GM12878 (cell line): ENCODE measurements at regions not wholly inside any gene's neighbourhood (a gene's known extent, or its start where the extent isn't known, plus 50 kb on each side); places are given as distances from the start of the nearest gene placed in this dataset.

ENCODE experiments used
- ATAC-seq: fragments of 200-7000 bp; cut with Tn5 transposase; 3 replicates; pipeline ENCODE4 v1.9.1; 2020; ENCODE audit warnings: mild to moderate bottlenecking, moderate library complexity
- BruUV-seq: library from RNA; stranded (reverse); fragments of 400-500 nt; replicated peaks from 2 replicates; lab custom pipeline; 2021; lab: Mats Ljungman, UMichigan
- CTCF ChIA-PET: fragments of 300-600 bp; sonication (Branson Sonifier 250); formaldehyde crosslinking; extraction: SDS; loops from one replicate; lab custom pipeline; 2021; ENCODE audit warnings: inconsistent platforms; lab: Yijun Ruan, JAX
- POLR2A ChIA-PET: fragments of 350-600 bp; formaldehyde crosslinking; extraction: SDS; loops from one replicate; lab custom pipeline; 2021; ENCODE audit warnings: inconsistent platforms; lab: Charles Lee
- RAD21 ChIA-PET: fragments of 300-600 bp; sonication (Branson Sonifier 250); formaldehyde crosslinking; loops from one replicate; lab custom pipeline; 2023; ENCODE audit warnings: antibody characterized with exemption; ENCODE audit not compliant: unreplicated experiment; lab: Charles Lee
- SMC1A ChIA-PET: fragments of 300-600 bp; sonication (Branson Sonifier 250); formaldehyde crosslinking; loops from one replicate; lab custom pipeline; 2023; ENCODE audit not compliant: unreplicated experiment, uncharacterized antibody; lab: Charles Lee
- DNase-seq: peaks from one replicate; pipeline ENCODE4 v3.0.0-alpha.2; 2011; ENCODE audit warnings: low read depth, low spot score
- FAIRE-seq: peaks from 3 replicates; lab custom pipeline; 2011; peaks lifted over from hg19 to GRCh38; lab: Jason Lieb, UNC
- H2AFZ ChIP-seq: 2 replicates; pipeline ENCODE4 v1.6.0; 2011; ENCODE audit warnings: low read depth, low read length, control low read depth; ENCODE audit not compliant: control insufficient read depth
- H3K27ac ChIP-seq: 2 replicates; pipeline ENCODE4 v1.5.1; 2011; ENCODE audit warnings: control low read depth; ENCODE audit not compliant: control insufficient read depth, insufficient read depth
- H3K27me3 ChIP-seq, 2 experiments: replicated peaks in 1 of 2; 2 replicates each; pipeline versions ENCODE4 v1.6.0 to v1.6.1; 2011; ENCODE audit warnings: low read length in 1 of 2; ENCODE audit not compliant: control insufficient read depth in 2 of 2, insufficient read depth in 2 of 2
- H3K36me3 ChIP-seq, 2 experiments: 2 replicates each; pipeline ENCODE4 v1.5.1; 2011; ENCODE audit warnings: low read length in 1 of 2; ENCODE audit not compliant: control insufficient read depth in 2 of 2, insufficient read depth in 2 of 2
- H3K4me1 ChIP-seq: 2 replicates; pipeline ENCODE4 v1.6.1; 2011; ENCODE audit warnings: mild to moderate bottlenecking, low read length, moderate library complexity, mixed read lengths; ENCODE audit not compliant: control insufficient read depth, insufficient read depth
- H3K4me2 ChIP-seq: 2 replicates; pipeline ENCODE4 v1.6.0; 2011; ENCODE audit warnings: control low read depth; ENCODE audit not compliant: control insufficient read depth, insufficient read depth
- H3K4me3 ChIP-seq: fragments of 200-600 bp; sonication (generic); 2 replicates; pipeline ENCODE4 v1.5.1; 2016
- H3K79me2 ChIP-seq: 2 replicates; pipeline ENCODE4 v1.6.0; 2011; ENCODE audit warnings: low read length; ENCODE audit not compliant: control insufficient read depth, insufficient read depth
- H3K9ac ChIP-seq: 2 replicates; pipeline ENCODE4 v1.8.0; 2011; ENCODE audit warnings: low read length, control low read depth, mixed read lengths; ENCODE audit not compliant: control insufficient read depth, insufficient read depth
- H3K9me3 ChIP-seq: replicated peaks from 3 replicates; pipeline ENCODE4 v1.5.1; 2011; ENCODE audit warnings: mild to moderate bottlenecking, low read length; ENCODE audit not compliant: control insufficient read depth, insufficient read depth
- H4K20me1 ChIP-seq: 2 replicates; pipeline ENCODE4 v1.6.0; 2011; ENCODE audit not compliant: control insufficient read depth, insufficient read depth
- CBX3 ChIP-seq: fragments of 200-600 bp; sonication (generic); IDR thresholded peaks from 2 replicates; pipeline ENCODE4 v1.6.1; 2016; ENCODE audit warnings: low read depth, borderline replicate concordance
- CHD1 ChIP-seq: IDR thresholded peaks from 2 replicates; pipeline ENCODE4 v1.6.1; 2012; ENCODE audit warnings: low read depth, low read length, improper control_type of control experiment
- EP300 ChIP-seq, 2 experiments: fragments of 150-350 bp in 1 of 2; IDR thresholded peaks; 2 replicates each; pipeline ENCODE4 v1.6.1; 2011 to 2012; ENCODE audit warnings: low read depth in 2 of 2, low read length in 2 of 2, borderline replicate concordance in 1 of 2, improper control_type of control experiment in 1 of 2, inconsistent platforms in 1 of 2; ENCODE audit not compliant: control insufficient read depth in 1 of 2
- ESRRA ChIP-seq: IDR thresholded peaks from 2 replicates; pipeline ENCODE4 v1.6.1; 2012; ENCODE audit warnings: mild to moderate bottlenecking, low read length, improper control_type of control experiment
- MEF2B ChIP-seq: fragments of 450-650 bp; IDR thresholded peaks from 2 replicates; pipeline ENCODE4 v1.6.1; 2018; ENCODE audit warnings: mild to moderate bottlenecking, moderate library complexity; ENCODE audit not compliant: partially characterized antibody, poor library complexity, severe bottlenecking
- NFIC ChIP-seq: IDR thresholded peaks from 2 replicates; pipeline ENCODE4 v1.6.1; 2012; ENCODE audit warnings: low read depth, mild to moderate bottlenecking, inconsistent platforms, low read length, moderate library complexity
- PAX5 ChIP-seq: IDR thresholded peaks from 2 replicates; pipeline ENCODE4 v1.6.1; 2011; ENCODE audit warnings: low read depth, low read length, borderline replicate concordance
- RAD21 ChIP-seq: IDR thresholded peaks from 2 replicates; pipeline ENCODE4 v1.6.1; 2011; ENCODE audit warnings: mild to moderate bottlenecking, low read depth, low read length, moderate library complexity; ENCODE audit not compliant: insufficient read depth
- SIN3A ChIP-seq: IDR thresholded peaks from 2 replicates; pipeline ENCODE4 v1.6.1; 2012; ENCODE audit warnings: low read depth, low read length, improper control_type of control experiment
- SMAD5 ChIP-seq: IDR thresholded peaks from 2 replicates; pipeline ENCODE4 v1.6.1; 2016; ENCODE audit warnings: antibody characterized with exemption, low read depth
- WRNIP1 ChIP-seq: IDR thresholded peaks from 2 replicates; pipeline ENCODE4 v1.6.1; 2011; ENCODE audit warnings: low read depth, low read length, improper control_type of control experiment, borderline replicate concordance
- WGBS: methylation state at CpG from one replicate; pipeline ENCODE4 v1.1.6; 2016; ENCODE audit warnings: low lambda C conversion rate; ENCODE audit not compliant: insufficient replicate concordance, insufficient coverage; ENCODE audit errors: missing lambda C conversion rate; 5-methylcytosine and 5-hydroxymethylcytosine counted together
- in situ Hi-C: fragments of 300-500 bp; cut with MboI; formaldehyde crosslinking; loops from 9 replicates; pipeline ENCODE4 v1.14.3; 2018; ENCODE audit warnings: mixed read lengths
- intact Hi-C: fragments of 100-400 bp; cut with micrococcal nuclease; formaldehyde crosslinking; loops from one replicate; pipeline ENCODE4 v1.14.2; 2022; ENCODE audit not compliant: unreplicated experiment
- TF ChIP-seq, protein P1 (sequence below): IDR thresholded peaks from 2 replicates; pipeline ENCODE4 v1.6.1; 2012; ENCODE audit warnings: low read length, inconsistent platforms
- TF ChIP-seq, protein P2 (sequence below): fragments of 150-350 bp; IDR thresholded peaks from 2 replicates; pipeline ENCODE4 v1.6.1; 2014; ENCODE audit warnings: mild to moderate bottlenecking, low read depth, low read length
- TF ChIP-seq, protein P3 (sequence below): fragments of 450-650 bp; formaldehyde crosslinking; IDR thresholded peaks from 2 replicates; pipeline ENCODE4 v1.4.0; 2020; ENCODE audit warnings: mild to moderate bottlenecking, moderate library complexity
- TF ChIP-seq, protein P4 (sequence below): fragments of 450-650 bp; formaldehyde crosslinking; IDR thresholded peaks from 2 replicates; pipeline ENCODE4 v1.5.0; 2022; ENCODE audit warnings: mild to moderate bottlenecking, missing genetic modification characterization

DNA sequence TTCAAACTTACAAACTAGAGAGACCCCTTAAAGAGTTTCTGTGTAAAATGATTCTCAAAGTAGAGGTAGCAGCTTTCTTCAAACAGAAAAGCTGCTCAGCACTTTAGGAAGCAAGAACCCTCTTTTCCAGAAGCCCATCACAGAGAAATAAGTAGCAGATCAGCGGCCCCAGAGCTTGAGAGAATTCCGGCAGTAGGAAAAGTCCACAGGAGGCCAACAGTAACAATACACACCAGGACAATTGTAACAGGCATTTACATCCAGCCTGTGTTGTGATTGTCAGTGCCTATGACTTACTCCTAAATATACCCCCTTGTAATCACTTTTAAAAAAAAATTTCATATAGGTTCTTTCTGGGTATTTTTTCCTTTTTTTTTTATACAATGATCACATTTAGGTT, 161.4 kb upstream of the ACVR2A start:
- ChIA-PET SMC1A (no interaction called here), RAD21 (no interaction called here), POLR2A (interaction anchor here (0.7 kb wide), 1 partner anchor 731 kb away, joined by 4 read pairs; no protein-coding TSS in a partner anchor), CTCF (no interaction called here)
- BruUV-seq: no TSS peak
- no peak overlapping the region for H3K9ac ChIP-seq
- no peaks in the 10 kb centered on the region for H4K20me1 ChIP-seq
- H2AFZ ChIP-seq: no peak overlapping the region
- H3K36me3 ChIP-seq: no peaks in the 10 kb centered on the region
- no peaks in the 10 kb centered on the region; the same call in 2 of the 3 replicates for H3K9me3 ChIP-seq
- no peak overlapping the region for H3K27ac ChIP-seq
- ATAC-seq: no peak
- DNase-seq: no peak
- intact Hi-C loops (no loop called here), in situ Hi-C loops (no loop called here)
- no peak overlapping the region for H3K4me3 ChIP-seq
- H3K27me3 ChIP-seq: no peaks in the 10 kb centered on the region
- no peak overlapping the region for H3K4me2 ChIP-seq
- FAIRE-seq: no peak
- H3K4me1 ChIP-seq: no peaks in the 10 kb centered on the region
- no peaks in the 10 kb centered on the region for H3K79me2 ChIP-seq
- WGBS: 86% methylated on average over 2 of the region's 2 CpGs
- TF ChIP-seq, protein P1, sequence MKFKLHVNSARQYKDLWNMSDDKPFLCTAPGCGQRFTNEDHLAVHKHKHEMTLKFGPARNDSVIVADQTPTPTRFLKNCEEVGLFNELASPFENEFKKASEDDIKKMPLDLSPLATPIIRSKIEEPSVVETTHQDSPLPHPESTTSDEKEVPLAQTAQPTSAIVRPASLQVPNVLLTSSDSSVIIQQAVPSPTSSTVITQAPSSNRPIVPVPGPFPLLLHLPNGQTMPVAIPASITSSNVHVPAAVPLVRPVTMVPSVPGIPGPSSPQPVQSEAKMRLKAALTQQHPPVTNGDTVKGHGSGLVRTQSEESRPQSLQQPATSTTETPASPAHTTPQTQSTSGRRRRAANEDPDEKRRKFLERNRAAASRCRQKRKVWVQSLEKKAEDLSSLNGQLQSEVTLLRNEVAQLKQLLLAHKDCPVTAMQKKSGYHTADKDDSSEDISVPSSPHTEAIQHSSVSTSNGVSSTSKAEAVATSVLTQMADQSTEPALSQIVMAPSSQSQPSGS: no peak
- TF ChIP-seq MEF2B (no peak), SIN3A (no peak), SMAD5 (no peak), WRNIP1 (no peak), CHD1 (no peak), PAX5 (no peak), RAD21 (no peak), CBX3 (no peak), NFIC (no peak), EP300 (IDR thresholded peaks at IDR 0.05; ENCODE audit: borderline replicate concordance in 1 of 2, control insufficient read depth in 1 of 2, low read depth in 2 of 2, low read length in 2 of 2) (no peak), ESRRA (no peak)
- TF ChIP-seq, protein P2, sequence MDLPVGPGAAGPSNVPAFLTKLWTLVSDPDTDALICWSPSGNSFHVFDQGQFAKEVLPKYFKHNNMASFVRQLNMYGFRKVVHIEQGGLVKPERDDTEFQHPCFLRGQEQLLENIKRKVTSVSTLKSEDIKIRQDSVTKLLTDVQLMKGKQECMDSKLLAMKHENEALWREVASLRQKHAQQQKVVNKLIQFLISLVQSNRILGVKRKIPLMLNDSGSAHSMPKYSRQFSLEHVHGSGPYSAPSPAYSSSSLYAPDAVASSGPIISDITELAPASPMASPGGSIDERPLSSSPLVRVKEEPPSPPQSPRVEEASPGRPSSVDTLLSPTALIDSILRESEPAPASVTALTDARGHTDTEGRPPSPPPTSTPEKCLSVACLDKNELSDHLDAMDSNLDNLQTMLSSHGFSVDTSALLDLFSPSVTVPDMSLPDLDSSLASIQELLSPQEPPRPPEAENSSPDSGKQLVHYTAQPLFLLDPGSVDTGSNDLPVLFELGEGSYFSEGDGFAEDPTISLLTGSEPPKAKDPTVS: no peak
- TF ChIP-seq, protein P3, sequence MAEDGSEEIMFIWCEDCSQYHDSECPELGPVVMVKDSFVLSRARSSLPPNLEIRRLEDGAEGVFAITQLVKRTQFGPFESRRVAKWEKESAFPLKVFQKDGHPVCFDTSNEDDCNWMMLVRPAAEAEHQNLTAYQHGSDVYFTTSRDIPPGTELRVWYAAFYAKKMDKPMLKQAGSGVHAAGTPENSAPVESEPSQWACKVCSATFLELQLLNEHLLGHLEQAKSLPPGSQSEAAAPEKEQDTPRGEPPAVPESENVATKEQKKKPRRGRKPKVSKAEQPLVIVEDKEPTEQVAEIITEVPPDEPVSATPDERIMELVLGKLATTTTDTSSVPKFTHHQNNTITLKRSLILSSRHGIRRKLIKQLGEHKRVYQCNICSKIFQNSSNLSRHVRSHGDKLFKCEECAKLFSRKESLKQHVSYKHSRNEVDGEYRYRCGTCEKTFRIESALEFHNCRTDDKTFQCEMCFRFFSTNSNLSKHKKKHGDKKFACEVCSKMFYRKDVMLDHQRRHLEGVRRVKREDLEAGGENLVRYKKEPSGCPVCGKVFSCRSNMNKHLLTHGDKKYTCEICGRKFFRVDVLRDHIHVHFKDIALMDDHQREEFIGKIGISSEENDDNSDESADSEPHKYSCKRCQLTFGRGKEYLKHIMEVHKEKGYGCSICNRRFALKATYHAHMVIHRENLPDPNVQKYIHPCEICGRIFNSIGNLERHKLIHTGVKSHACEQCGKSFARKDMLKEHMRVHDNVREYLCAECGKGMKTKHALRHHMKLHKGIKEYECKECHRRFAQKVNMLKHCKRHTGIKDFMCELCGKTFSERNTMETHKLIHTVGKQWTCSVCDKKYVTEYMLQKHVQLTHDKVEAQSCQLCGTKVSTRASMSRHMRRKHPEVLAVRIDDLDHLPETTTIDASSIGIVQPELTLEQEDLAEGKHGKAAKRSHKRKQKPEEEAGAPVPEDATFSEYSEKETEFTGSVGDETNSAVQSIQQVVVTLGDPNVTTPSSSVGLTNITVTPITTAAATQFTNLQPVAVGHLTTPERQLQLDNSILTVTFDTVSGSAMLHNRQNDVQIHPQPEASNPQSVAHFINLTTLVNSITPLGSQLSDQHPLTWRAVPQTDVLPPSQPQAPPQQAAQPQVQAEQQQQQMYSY (CRISPR knock-in tag): no peak
- TF ChIP-seq, protein P4, sequence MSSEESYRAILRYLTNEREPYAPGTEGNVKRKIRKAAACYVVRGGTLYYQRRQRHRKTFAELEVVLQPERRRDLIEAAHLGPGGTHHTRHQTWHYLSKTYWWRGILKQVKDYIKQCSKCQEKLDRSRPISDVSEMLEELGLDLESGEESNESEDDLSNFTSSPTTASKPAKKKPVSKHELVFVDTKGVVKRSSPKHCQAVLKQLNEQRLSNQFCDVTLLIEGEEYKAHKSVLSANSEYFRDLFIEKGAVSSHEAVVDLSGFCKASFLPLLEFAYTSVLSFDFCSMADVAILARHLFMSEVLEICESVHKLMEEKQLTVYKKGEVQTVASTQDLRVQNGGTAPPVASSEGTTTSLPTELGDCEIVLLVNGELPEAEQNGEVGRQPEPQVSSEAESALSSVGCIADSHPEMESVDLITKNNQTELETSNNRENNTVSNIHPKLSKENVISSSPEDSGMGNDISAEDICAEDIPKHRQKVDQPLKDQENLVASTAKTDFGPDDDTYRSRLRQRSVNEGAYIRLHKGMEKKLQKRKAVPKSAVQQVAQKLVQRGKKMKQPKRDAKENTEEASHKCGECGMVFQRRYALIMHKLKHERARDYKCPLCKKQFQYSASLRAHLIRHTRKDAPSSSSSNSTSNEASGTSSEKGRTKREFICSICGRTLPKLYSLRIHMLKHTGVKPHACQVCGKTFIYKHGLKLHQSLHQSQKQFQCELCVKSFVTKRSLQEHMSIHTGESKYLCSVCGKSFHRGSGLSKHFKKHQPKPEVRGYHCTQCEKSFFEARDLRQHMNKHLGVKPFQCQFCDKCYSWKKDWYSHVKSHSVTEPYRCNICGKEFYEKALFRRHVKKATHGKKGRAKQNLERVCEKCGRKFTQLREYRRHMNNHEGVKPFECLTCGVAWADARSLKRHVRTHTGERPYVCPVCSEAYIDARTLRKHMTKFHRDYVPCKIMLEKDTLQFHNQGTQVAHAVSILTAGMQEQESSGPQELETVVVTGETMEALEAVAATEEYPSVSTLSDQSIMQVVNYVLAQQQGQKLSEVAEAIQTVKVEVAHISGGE (CRISPR knock-in tag): no peak
